ENCODE measurements at regions not wholly inside any gene's neighbourhood (a gene's known extent, or its start where the extent isn't known, plus 50 kb on each side); places are given as distances from the start of the nearest gene placed in this dataset.

GRCh38 chr7:54678763-54679489 lies 80.1 kb downstream of the SEC61G start:
- FAIRE-seq: no peak
- no peak for DNase-seq (ENCODE audit: insufficient read length, low spot score)

GRCh38 chr7:54674891-54675290 lies 84.1 kb downstream of the SEC61G start:
- FAIRE-seq (no peak), DNase-seq (ENCODE audit: insufficient read length, low spot score) (no peak)
- TF ChIP-seq PAX5 (IDR thresholded peaks at IDR 0.05; ENCODE audit: insufficient read depth, low read length, severe bottlenecking): no peak

More at GRCh38 chr7:54678763-54679489, 80.1 kb downstream of the SEC61G start:
- no peak for TF ChIP-seq SPI1 (IDR thresholded peaks at IDR 0.05; ENCODE audit: low read depth, low read length)
- TF ChIP-seq POU2F2 (IDR thresholded peaks at IDR 0.05; ENCODE audit: low read depth, low read length): no peak
- TF ChIP-seq POLR2AphosphoS5 (IDR thresholded peaks at IDR 0.05; ENCODE audit: low read depth, low read length): no peak
- TF ChIP-seq PAX5 (IDR thresholded peaks at IDR 0.05; ENCODE audit: insufficient read depth, low read length, severe bottlenecking): no peak
- TF ChIP-seq POLR2A (IDR thresholded peaks at IDR 0.05; ENCODE audit: low read depth, low read length): no peak
- TF ChIP-seq TAF1 (IDR thresholded peaks at IDR 0.05; ENCODE audit: low read depth, low read length): no peak

- FAIRE-seq (no peak), DNase-seq (ENCODE audit: insufficient read length, low spot score) (no peak)
- no peak for TF ChIP-seq POLR2AphosphoS5 (IDR thresholded peaks at IDR 0.05; ENCODE audit: low read depth, low read length)
- TF ChIP-seq POLR2A (IDR thresholded peaks at IDR 0.05; ENCODE audit: low read depth, low read length): no peak
- no peak for TF ChIP-seq POU2F2 (IDR thresholded peaks at IDR 0.05; ENCODE audit: low read depth, low read length)
- no peak for TF ChIP-seq SPI1 (IDR thresholded peaks at IDR 0.05; ENCODE audit: low read depth, low read length)
These were observed 86.5 kb downstream of the SEC61G start for GRCh38 chr7:54672519-54672918.

- TF ChIP-seq POLR2A (IDR thresholded peaks at IDR 0.05; ENCODE audit: low read depth, low read length) (no peak), POLR2AphosphoS5 (IDR thresholded peaks at IDR 0.05; ENCODE audit: low read depth, low read length) (no peak), SPI1 (IDR thresholded peaks at IDR 0.05; ENCODE audit: low read depth, low read length) (no peak), PAX5 (IDR thresholded peaks at IDR 0.05; ENCODE audit: insufficient read depth, low read length, severe bottlenecking) (no peak), POU2F2 (IDR thresholded peaks at IDR 0.05; ENCODE audit: low read depth, low read length) (no peak), TAF1 (IDR thresholded peaks at IDR 0.05; ENCODE audit: low read depth, low read length) (no peak)
- FAIRE-seq: peak; percentile 5
- DNase-seq (ENCODE audit: insufficient read length, low spot score): peak; percentile 66
These were observed 94.5 kb downstream of the SEC61G start for GRCh38 chr7:54664235-54665228.

GRCh38 chr7:54663603-54664234 lies 95.3 kb downstream of the SEC61G start:
- no peak for FAIRE-seq
- TF ChIP-seq TAF1 (IDR thresholded peaks at IDR 0.05; ENCODE audit: low read depth, low read length) (no peak), POLR2AphosphoS5 (IDR thresholded peaks at IDR 0.05; ENCODE audit: low read depth, low read length) (no peak), PAX5 (IDR thresholded peaks at IDR 0.05; ENCODE audit: insufficient read depth, low read length, severe bottlenecking) (no peak), POLR2A (IDR thresholded peaks at IDR 0.05; ENCODE audit: low read depth, low read length) (no peak), SPI1 (IDR thresholded peaks at IDR 0.05; ENCODE audit: low read depth, low read length) (no peak), POU2F2 (IDR thresholded peaks at IDR 0.05; ENCODE audit: low read depth, low read length) (no peak)
- no peak for DNase-seq (ENCODE audit: insufficient read length, low spot score)

- DNase-seq (ENCODE audit: insufficient read length, low spot score): no peak
- no peak for TF ChIP-seq TAF1 (IDR thresholded peaks at IDR 0.05; ENCODE audit: low read depth, low read length)
- no peak for TF ChIP-seq PAX5 (IDR thresholded peaks at IDR 0.05; ENCODE audit: insufficient read depth, low read length, severe bottlenecking)
- no peak for FAIRE-seq
These were observed 95.8 kb downstream of the SEC61G start for GRCh38 chr7:54663186-54663585.

- no peak for DNase-seq (ENCODE audit: insufficient read length, low spot score)
- no peak for FAIRE-seq
- TF ChIP-seq PAX5 (IDR thresholded peaks at IDR 0.05; ENCODE audit: insufficient read depth, low read length, severe bottlenecking): no peak
These were observed 96.3 kb downstream of the SEC61G start for GRCh38 chr7:54662701-54663100.

GRCh38 chr7:54653905-54654304 lies 105.1 kb downstream of the SEC61G start:
- no peak for DNase-seq (ENCODE audit: insufficient read length, low spot score)
- no peak for FAIRE-seq
- TF ChIP-seq POLR2AphosphoS5 (IDR thresholded peaks at IDR 0.05; ENCODE audit: low read depth, low read length): no peak
- no peak for TF ChIP-seq POU2F2 (IDR thresholded peaks at IDR 0.05; ENCODE audit: low read depth, low read length)
- TF ChIP-seq SPI1 (IDR thresholded peaks at IDR 0.05; ENCODE audit: low read depth, low read length): no peak
- no peak for TF ChIP-seq PAX5 (IDR thresholded peaks at IDR 0.05; ENCODE audit: insufficient read depth, low read length, severe bottlenecking)
- no peak for TF ChIP-seq POLR2A (IDR thresholded peaks at IDR 0.05; ENCODE audit: low read depth, low read length)
- TF ChIP-seq TAF1 (IDR thresholded peaks at IDR 0.05; ENCODE audit: low read depth, low read length): no peak

GRCh38 chr7:54643064-54643463 lies 100.9 kb downstream of the VSTM2A start:
- DNase-seq (ENCODE audit: insufficient read length, low spot score) (no peak), FAIRE-seq (no peak)
- TF ChIP-seq PAX5 (IDR thresholded peaks at IDR 0.05; ENCODE audit: insufficient read depth, low read length, severe bottlenecking): no peak
- no peak for TF ChIP-seq SPI1 (IDR thresholded peaks at IDR 0.05; ENCODE audit: low read depth, low read length)
- no peak for TF ChIP-seq POU2F2 (IDR thresholded peaks at IDR 0.05; ENCODE audit: low read depth, low read length)
- no peak for TF ChIP-seq POLR2A (IDR thresholded peaks at IDR 0.05; ENCODE audit: low read depth, low read length)
- no peak for TF ChIP-seq POLR2AphosphoS5 (IDR thresholded peaks at IDR 0.05; ENCODE audit: low read depth, low read length)
- TF ChIP-seq TAF1 (IDR thresholded peaks at IDR 0.05; ENCODE audit: low read depth, low read length): no peak
